ENCODE measurements at regions not wholly inside any gene's neighbourhood (a gene's known extent, or its start where the extent isn't known, plus 50 kb on each side); places are given as distances from the start of the nearest gene placed in this dataset.
"Not testable (repeated sequence)": the region's sequence is repeated elsewhere in the genome, so short reads cannot be mapped to it uniquely, and the experiment has no call there.

- TF ChIP-seq CTCF (IDR thresholded peaks at IDR 0.05; ENCODE audit: borderline replicate concordance, extremely low read depth, low read length, poor library complexity, severe bottlenecking); EZH2 (IDR thresholded peaks at IDR 0.05; ENCODE audit: borderline replicate concordance, low read depth, low read length, severe bottlenecking): not testable (repeated sequence)
Measured at GRCh38 chr10:38267555-38267954, 173.4 kb downstream of the ZNF37A start.

Data from DND-41 (cell line).